ENCODE measurements at regions not wholly inside any gene's neighbourhood (a gene's known extent, or its start where the extent isn't known, plus 50 kb on each side); places are given as distances from the start of the nearest gene placed in this dataset.

DNA sequence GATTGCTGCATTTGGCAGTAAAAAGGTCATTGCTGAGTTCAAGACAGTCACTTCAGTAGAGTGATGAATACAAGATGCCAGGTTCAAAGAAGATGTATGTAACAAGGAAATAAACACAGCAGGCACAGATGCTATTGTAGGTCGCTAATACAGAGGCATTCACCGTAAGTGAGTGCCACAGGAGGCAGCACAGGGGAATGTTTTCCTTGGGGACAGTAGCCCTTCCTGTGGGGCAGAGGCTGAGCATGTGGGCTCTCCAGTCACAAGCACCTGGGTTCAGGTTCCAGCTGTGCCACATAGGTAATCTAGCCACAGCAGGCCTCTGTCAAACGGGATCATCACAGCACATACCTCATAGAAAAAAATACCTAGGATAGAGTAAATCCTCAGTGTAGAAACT lies 86.3 kb downstream of the RSL24D1 start:
- H3K9me3 Mint-ChIP-seq: peaks cover 6% of the 10 kb centered on the region
- H3K27me3 Mint-ChIP-seq (ENCODE audit: low read depth): no peaks in the 10 kb centered on the region
- peaks cover 55% of the 10 kb centered on the region for H3K4me1 Mint-ChIP-seq
- peak overlapping the region; percentile 2 to 30 (median 12) for H3K27ac Mint-ChIP-seq
- TF ChIP-seq, protein P1, sequence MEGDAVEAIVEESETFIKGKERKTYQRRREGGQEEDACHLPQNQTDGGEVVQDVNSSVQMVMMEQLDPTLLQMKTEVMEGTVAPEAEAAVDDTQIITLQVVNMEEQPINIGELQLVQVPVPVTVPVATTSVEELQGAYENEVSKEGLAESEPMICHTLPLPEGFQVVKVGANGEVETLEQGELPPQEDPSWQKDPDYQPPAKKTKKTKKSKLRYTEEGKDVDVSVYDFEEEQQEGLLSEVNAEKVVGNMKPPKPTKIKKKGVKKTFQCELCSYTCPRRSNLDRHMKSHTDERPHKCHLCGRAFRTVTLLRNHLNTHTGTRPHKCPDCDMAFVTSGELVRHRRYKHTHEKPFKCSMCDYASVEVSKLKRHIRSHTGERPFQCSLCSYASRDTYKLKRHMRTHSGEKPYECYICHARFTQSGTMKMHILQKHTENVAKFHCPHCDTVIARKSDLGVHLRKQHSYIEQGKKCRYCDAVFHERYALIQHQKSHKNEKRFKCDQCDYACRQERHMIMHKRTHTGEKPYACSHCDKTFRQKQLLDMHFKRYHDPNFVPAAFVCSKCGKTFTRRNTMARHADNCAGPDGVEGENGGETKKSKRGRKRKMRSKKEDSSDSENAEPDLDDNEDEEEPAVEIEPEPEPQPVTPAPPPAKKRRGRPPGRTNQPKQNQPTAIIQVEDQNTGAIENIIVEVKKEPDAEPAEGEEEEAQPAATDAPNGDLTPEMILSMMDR (IDR thresholded peaks at IDR 0.05; ENCODE audit: unreplicated experiment in 3 of 3): no peak
- no peaks in the 10 kb centered on the region for H3K36me3 Mint-ChIP-seq (ENCODE audit: low read depth)
- no peak overlapping the region for H3K4me3 Mint-ChIP-seq

GRCh38 chr15:55108858-55109518 lies 87.8 kb downstream of the RSL24D1 start:
- no peaks in the 10 kb centered on the region for H3K36me3 Mint-ChIP-seq (ENCODE audit: low read depth)
- peak overlapping the region; percentile 20 to 38 (median 22) for H3K27ac Mint-ChIP-seq
- H3K9me3 Mint-ChIP-seq: peaks cover 6% of the 10 kb centered on the region
- H3K27me3 Mint-ChIP-seq (ENCODE audit: low read depth): no peaks in the 10 kb centered on the region
- H3K4me1 Mint-ChIP-seq: peaks cover 53% of the 10 kb centered on the region
- no peak overlapping the region for H3K4me3 Mint-ChIP-seq
- TF ChIP-seq, protein P1 (IDR thresholded peaks at IDR 0.05; ENCODE audit: unreplicated experiment in 3 of 3): peak; percentile 63 to 69 (median 64)

DNA sequence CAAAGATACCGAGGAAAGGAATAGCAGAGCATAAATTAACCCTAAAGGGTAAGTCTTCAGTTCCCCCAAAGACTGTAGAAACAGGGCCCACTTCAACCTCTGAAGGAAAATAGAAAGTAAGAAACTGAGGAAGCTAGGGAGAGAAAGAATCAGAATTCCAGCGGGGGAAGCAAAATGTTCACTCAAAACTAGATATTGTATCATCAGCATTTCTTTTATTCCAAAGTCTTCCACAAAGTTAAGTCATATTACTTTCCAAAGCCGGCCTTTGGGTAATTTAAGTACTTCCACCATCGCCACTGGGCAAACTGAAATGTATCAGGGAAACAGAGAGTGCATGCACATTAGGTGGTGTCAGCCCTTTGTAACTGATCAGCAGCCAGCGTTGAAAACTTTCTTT lies 88.3 kb downstream of the RSL24D1 start:
- TF ChIP-seq, protein P1 (IDR thresholded peaks at IDR 0.05; ENCODE audit: unreplicated experiment in 3 of 3): no peak
- Mint-ChIP-seq H3K36me3 (ENCODE audit: low read depth) (no peaks in the 10 kb centered on the region), H3K27ac (peak overlapping the region; percentile 20 to 46 (median 43)), H3K4me1 (peaks cover 54% of the 10 kb centered on the region), H3K27me3 (ENCODE audit: low read depth) (no peaks in the 10 kb centered on the region), H3K9me3 (peaks cover 6% of the 10 kb centered on the region), H3K4me3 (no peak overlapping the region)

GRCh38 chr15:55106155-55106554 lies 90.6 kb downstream of the RSL24D1 start:
- Mint-ChIP-seq H3K27ac (no peak overlapping the region), H3K4me1 (peaks cover 58% of the 10 kb centered on the region), H3K9me3 (peaks cover 6% of the 10 kb centered on the region), H3K27me3 (ENCODE audit: low read depth) (no peaks in the 10 kb centered on the region), H3K36me3 (ENCODE audit: low read depth) (no peaks in the 10 kb centered on the region), H3K4me3 (no peak overlapping the region)
- TF ChIP-seq, protein P1 (IDR thresholded peaks at IDR 0.05; ENCODE audit: unreplicated experiment in 3 of 3): no peak

DNA sequence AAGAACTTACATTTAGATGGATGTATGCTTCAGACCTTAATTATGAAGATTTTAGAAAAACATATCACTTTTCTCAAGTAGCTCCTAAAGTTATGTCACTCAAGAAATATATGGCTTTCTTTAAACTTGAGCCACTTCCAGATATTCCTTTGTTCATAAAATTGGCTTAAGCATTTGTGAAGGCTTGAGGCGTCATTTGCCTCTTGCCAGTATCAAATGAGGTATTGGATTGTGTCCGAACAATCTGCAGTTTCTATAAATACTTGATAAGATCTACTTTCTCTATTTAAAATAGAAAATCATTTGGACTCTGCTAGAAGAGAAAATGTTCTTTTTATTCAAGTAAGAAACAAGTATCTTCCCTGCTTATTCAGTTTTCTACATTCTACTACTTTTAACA lies 102.6 kb downstream of the RSL24D1 start:
- H3K9me3 Mint-ChIP-seq: no peaks in the 10 kb centered on the region
- TF ChIP-seq, protein P1 (IDR thresholded peaks at IDR 0.05; ENCODE audit: unreplicated experiment in 3 of 3): no peak
- no peaks in the 10 kb centered on the region for H3K36me3 Mint-ChIP-seq (ENCODE audit: low read depth)

GRCh38 chr15:55088207-55088606 lies 108.5 kb downstream of the RSL24D1 start:
- no peaks in the 10 kb centered on the region for H3K4me1 Mint-ChIP-seq
- no peak overlapping the region for H3K27ac Mint-ChIP-seq
- H3K9me3 Mint-ChIP-seq: peaks cover 2% of the 10 kb centered on the region
- no peak overlapping the region for H3K4me3 Mint-ChIP-seq
- TF ChIP-seq, protein P1 (IDR thresholded peaks at IDR 0.05; ENCODE audit: unreplicated experiment in 3 of 3): no peak
- peaks cover 9% of the 10 kb centered on the region for H3K27me3 Mint-ChIP-seq (ENCODE audit: low read depth)
- no peaks in the 10 kb centered on the region for H3K36me3 Mint-ChIP-seq (ENCODE audit: low read depth)

More for the DNA sequence above, 102.6 kb downstream of the RSL24D1 start:
- Mint-ChIP-seq H3K27me3 (ENCODE audit: low read depth) (peaks cover 5% of the 10 kb centered on the region), H3K27ac (no peak overlapping the region), H3K4me3 (no peak overlapping the region), H3K4me1 (no peaks in the 10 kb centered on the region)
